ENCODE measurements at regions not wholly inside any gene's neighbourhood (a gene's known extent, or its start where the extent isn't known, plus 50 kb on each side); places are given as distances from the start of the nearest gene placed in this dataset.

GRCh38 chr10:28839600-28840007 is 162.3 kb downstream of the BAMBI start (continued):
- peak; percentile 94 for TF ChIP-seq SMAD4 (CRISPR knock-in tag; conservative IDR thresholded peaks at IDR 0.05)
- no peak for TF ChIP-seq ZSCAN32 (CRISPR knock-in tag; IDR thresholded peaks at IDR 0.05)
- peak; percentile 90 for TF ChIP-seq CREM (IDR thresholded peaks at IDR 0.05; ENCODE audit: low read depth)
- TF ChIP-seq TCFL5 (CRISPR knock-in tag; conservative IDR thresholded peaks at IDR 0.05): no peak
- peak; percentile 69; the same call in 1 of the 2 replicates for TF ChIP-seq SMAD3 (CRISPR knock-in tag; conservative IDR thresholded peaks at IDR 0.05)
- TF ChIP-seq PTTG1 (tag; IDR thresholded peaks at IDR 0.05; ENCODE audit: low read depth): no peak
- TF ChIP-seq HDAC2 (IDR thresholded peaks at IDR 0.05): peak; percentile 89
- TF ChIP-seq U2AF2 (optimal IDR thresholded peaks at IDR 0.05; ENCODE audit: low read depth, low read length): no peak
- TF ChIP-seq ZNF184 (CRISPR knock-in tag; IDR thresholded peaks at IDR 0.05): no peak
- no peak for TF ChIP-seq MYBL2 (IDR thresholded peaks at IDR 0.05; ENCODE audit: low read depth)
- no peak for TF ChIP-seq MYBL2 (CRISPR knock-in tag; IDR thresholded peaks at IDR 0.05; ENCODE audit: borderline replicate concordance)
- TF ChIP-seq DIDO1 (tag; IDR thresholded peaks at IDR 0.05; ENCODE audit: low read depth): no peak
- TF ChIP-seq THRAP3 (IDR thresholded peaks at IDR 0.05; ENCODE audit: borderline replicate concordance): no peak
- TF ChIP-seq SMARCE1 (IDR thresholded peaks at IDR 0.05): peak; percentile 91
- TF ChIP-seq HEY1 (CRISPR knock-in tag; IDR thresholded peaks at IDR 0.05; ENCODE audit: borderline replicate concordance): no peak
- TF ChIP-seq ELF1 (tag; IDR thresholded peaks at IDR 0.05): no peak
- peak; percentile 53; the same call in 1 of the 2 replicates for TF ChIP-seq GATA2 (CRISPR knock-in tag; IDR thresholded peaks at IDR 0.05)
- TF ChIP-seq ILF3 (IDR thresholded peaks at IDR 0.05; ENCODE audit: borderline replicate concordance): 0 out of 2 replicates have a peak, but pooled peaks have one; percentile 31
- no peak for TF ChIP-seq HMGXB4 (CRISPR knock-in tag; IDR thresholded peaks at IDR 0.05)
- no peak for TF ChIP-seq DNMT1 (IDR thresholded peaks at IDR 0.05)
- TF ChIP-seq ETS1 (conservative IDR thresholded peaks at IDR 0.05; ENCODE audit: control insufficient read depth, low read depth, low read length): 0 out of 2 replicates have a peak, but pooled peaks have one; percentile 43
- no peak for TF ChIP-seq NELFE (IDR thresholded peaks at IDR 0.05; ENCODE audit: insufficient read depth, insufficient read length)
- no peak for TF ChIP-seq KAT7 (CRISPR knock-in tag; IDR thresholded peaks at IDR 0.05; ENCODE audit: borderline replicate concordance)
- TF ChIP-seq MLLT1 (IDR thresholded peaks at IDR 0.05): peak in 1 of 2 experiments; percentile 97; a peak in 2 of 4 replicates
- TF ChIP-seq MBD2 (IDR thresholded peaks at IDR 0.05; ENCODE audit: borderline replicate concordance, low read depth): peak; percentile 78; the same call in 1 of the 2 replicates
- TF ChIP-seq GABPB1 (CRISPR knock-in tag; IDR thresholded peaks at IDR 0.05): no peak
- TF ChIP-seq ZNF239 (CRISPR knock-in tag; IDR thresholded peaks at IDR 0.05): peak; percentile 63
- peak; percentile 91 for TF ChIP-seq CXXC5 (CRISPR knock-in tag; IDR thresholded peaks at IDR 0.05)
